HEK293 (cell line): ENCODE measurements at regions not wholly inside any gene's neighbourhood (a gene's known extent, or its start where the extent isn't known, plus 50 kb on each side); places are given as distances from the start of the nearest gene placed in this dataset.

Source experiments
- CTCF ChIA-PET: fragments of 350-600 bp; formaldehyde crosslinking; extraction: SDS; loops from one replicate; lab custom pipeline; 2021; ENCODE audit warnings: antibody characterized with exemption; lab: Yijun Ruan, JAX
- POLR2A ChIA-PET: fragments of 300-600 bp; formaldehyde crosslinking; extraction: SDS; loops from one replicate; lab custom pipeline; 2020; ENCODE audit warnings: antibody characterized with exemption, inconsistent platforms; lab: Yijun Ruan, JAX
- H3K27ac ChIP-seq: fragments of 200-500 bp; sonication (Bioruptor generic); 2 replicates; pipeline ENCODE4 v1.5.1; 2014; ENCODE audit warnings: low read depth, low read length, control low read depth, inconsistent platforms; ENCODE audit errors: extremely low read depth
- H3K36me3 ChIP-seq, 2 experiments: fragments of 200-500 bp in 1 of 2; sonication (Bioruptor generic) in 1 of 2; 1 replicate in 1 of 2; 2 replicates in 1 of 2; pipeline ENCODE4 v1.5.1; 2014 to 2017; ENCODE audit warnings: inconsistent platforms in 2 of 2, low read length in 2 of 2; ENCODE audit not compliant: control insufficient read depth in 2 of 2, insufficient read depth in 1 of 2
- H3K4me1 ChIP-seq: fragments of 200-500 bp; sonication (Bioruptor generic); 2 replicates; pipeline ENCODE4 v1.5.1; 2014; ENCODE audit warnings: mild to moderate bottlenecking, low read length, inconsistent platforms; ENCODE audit not compliant: control insufficient read depth, insufficient read depth
- H3K4me3 ChIP-seq: 2 replicates; pipeline ENCODE4 v1.5.1; 2011; ENCODE audit warnings: low read depth, mild to moderate bottlenecking, control low read depth, low read length, moderate library complexity
- H3K9me3 ChIP-seq: fragments of 200-500 bp; sonication (Bioruptor generic); 2 replicates; pipeline ENCODE4 v1.5.1; 2014; ENCODE audit warnings: low read depth, low read length, inconsistent platforms; ENCODE audit not compliant: control insufficient read depth, insufficient read depth
- MYNN ChIP-seq: fragments of 450-650 bp; formaldehyde crosslinking; IDR thresholded peaks from 2 replicates; pipeline ENCODE4 v1.5.1; 2016; ENCODE audit warnings: missing biosample characterization, missing genetic modification characterization, borderline replicate concordance
- PRDM2 ChIP-seq: fragments of 450-650 bp; formaldehyde crosslinking; IDR thresholded peaks from 2 replicates; pipeline ENCODE4 v1.5.1; 2016; ENCODE audit warnings: missing biosample characterization, missing genetic modification characterization, borderline replicate concordance
- SP3 ChIP-seq: fragments of 450-650 bp; formaldehyde crosslinking; IDR thresholded peaks from 2 replicates; pipeline ENCODE4 v1.5.1; 2016; ENCODE audit warnings: missing biosample characterization, missing genetic modification characterization
- ZNF311 ChIP-seq: fragments of 450-650 bp; formaldehyde crosslinking; IDR thresholded peaks from 2 replicates; pipeline ENCODE4 v1.5.1; 2017; ENCODE audit warnings: missing biosample characterization, missing genetic modification characterization, borderline replicate concordance
- ZNF660 ChIP-seq: fragments of 450-650 bp; IDR thresholded peaks from 2 replicates; pipeline ENCODE4 v1.5.1; 2018; ENCODE audit warnings: missing biosample characterization, mild to moderate bottlenecking, missing genetic modification characterization
- TF ChIP-seq, protein P1 (sequence below): fragments of 450-650 bp; formaldehyde crosslinking; IDR thresholded peaks from 2 replicates; pipeline ENCODE4 v1.5.1; 2016; ENCODE audit warnings: missing biosample characterization, missing genetic modification characterization, low read depth
- TF ChIP-seq, protein P2 (sequence below): fragments of 450-650 bp; formaldehyde crosslinking; IDR thresholded peaks from 2 replicates; pipeline ENCODE4 v1.5.1; 2016; ENCODE audit warnings: missing biosample characterization, missing genetic modification characterization
- TF ChIP-seq, protein P3 (sequence below): fragments of 450-650 bp; formaldehyde crosslinking; IDR thresholded peaks from 2 replicates; pipeline ENCODE4 v1.5.1; 2016; ENCODE audit warnings: missing biosample characterization, missing genetic modification characterization

GRCh38 chrX:8037593-8038348, 110.6 kb upstream of the PNPLA4 start:
- no peak overlapping the region for H3K27ac ChIP-seq
- ChIA-PET CTCF (no interaction called here), POLR2A (no interaction called here)
- H3K4me1 ChIP-seq = no peaks in the 10 kb centered on the region
- no peaks in the 10 kb centered on the region for H3K9me3 ChIP-seq
- TF ChIP-seq MYNN (tag by site-specific recombination) = no peak
- no peak overlapping the region for H3K4me3 ChIP-seq
- no peaks in the 10 kb centered on the region for H3K36me3 ChIP-seq

- Histone ChIP-seq H3K9me3 (no peaks in the 10 kb centered on the region), H3K4me1 (no peaks in the 10 kb centered on the region), H3K27ac (no peak overlapping the region), H3K36me3 (no peaks in the 10 kb centered on the region), H3K4me3 (no peak overlapping the region)
- ChIA-PET CTCF (no interaction called here), POLR2A (no interaction called here)
- TF ChIP-seq, protein P1, sequence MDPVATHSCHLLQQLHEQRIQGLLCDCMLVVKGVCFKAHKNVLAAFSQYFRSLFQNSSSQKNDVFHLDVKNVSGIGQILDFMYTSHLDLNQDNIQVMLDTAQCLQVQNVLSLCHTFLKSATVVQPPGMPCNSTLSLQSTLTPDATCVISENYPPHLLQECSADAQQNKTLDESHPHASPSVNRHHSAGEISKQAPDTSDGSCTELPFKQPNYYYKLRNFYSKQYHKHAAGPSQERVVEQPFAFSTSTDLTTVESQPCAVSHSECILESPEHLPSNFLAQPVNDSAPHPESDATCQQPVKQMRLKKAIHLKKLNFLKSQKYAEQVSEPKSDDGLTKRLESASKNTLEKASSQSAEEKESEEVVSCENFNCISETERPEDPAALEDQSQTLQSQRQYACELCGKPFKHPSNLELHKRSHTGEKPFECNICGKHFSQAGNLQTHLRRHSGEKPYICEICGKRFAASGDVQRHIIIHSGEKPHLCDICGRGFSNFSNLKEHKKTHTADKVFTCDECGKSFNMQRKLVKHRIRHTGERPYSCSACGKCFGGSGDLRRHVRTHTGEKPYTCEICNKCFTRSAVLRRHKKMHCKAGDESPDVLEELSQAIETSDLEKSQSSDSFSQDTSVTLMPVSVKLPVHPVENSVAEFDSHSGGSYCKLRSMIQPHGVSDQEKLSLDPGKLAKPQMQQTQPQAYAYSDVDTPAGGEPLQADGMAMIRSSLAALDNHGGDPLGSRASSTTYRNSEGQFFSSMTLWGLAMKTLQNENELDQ (tag by site-specific recombination) = no peak
- TF ChIP-seq SP3 (no peak), PRDM2 (tag by site-specific recombination) (no peak), ZNF311 (tag by site-specific recombination) (no peak), ZNF660 (tag by site-specific recombination) (no peak)
- TF ChIP-seq, protein P2, sequence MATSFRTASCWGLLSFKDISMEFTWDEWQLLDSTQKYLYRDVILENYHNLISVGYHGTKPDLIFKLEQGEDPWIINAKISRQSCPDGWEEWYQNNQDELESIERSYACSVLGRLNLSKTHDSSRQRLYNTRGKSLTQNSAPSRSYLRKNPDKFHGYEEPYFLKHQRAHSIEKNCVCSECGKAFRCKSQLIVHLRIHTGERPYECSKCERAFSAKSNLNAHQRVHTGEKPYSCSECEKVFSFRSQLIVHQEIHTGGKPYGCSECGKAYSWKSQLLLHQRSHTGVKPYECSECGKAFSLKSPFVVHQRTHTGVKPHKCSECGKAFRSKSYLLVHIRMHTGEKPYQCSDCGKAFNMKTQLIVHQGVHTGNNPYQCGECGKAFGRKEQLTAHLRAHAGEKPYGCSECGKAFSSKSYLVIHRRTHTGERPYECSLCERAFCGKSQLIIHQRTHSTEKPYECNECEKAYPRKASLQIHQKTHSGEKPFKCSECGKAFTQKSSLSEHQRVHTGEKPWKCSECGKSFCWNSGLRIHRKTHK (tag by site-specific recombination) = no peak
These were observed 109.7 kb upstream of the PNPLA4 start for GRCh38 chrX:8036914-8037313.

- Histone ChIP-seq H3K4me3 (no peak overlapping the region), H3K9me3 (no peaks in the 10 kb centered on the region), H3K4me1 (no peaks in the 10 kb centered on the region), H3K27ac (no peak overlapping the region), H3K36me3 (no peaks in the 10 kb centered on the region)
- CTCF ChIA-PET = no interaction called here
- TF ChIP-seq, protein P3, sequence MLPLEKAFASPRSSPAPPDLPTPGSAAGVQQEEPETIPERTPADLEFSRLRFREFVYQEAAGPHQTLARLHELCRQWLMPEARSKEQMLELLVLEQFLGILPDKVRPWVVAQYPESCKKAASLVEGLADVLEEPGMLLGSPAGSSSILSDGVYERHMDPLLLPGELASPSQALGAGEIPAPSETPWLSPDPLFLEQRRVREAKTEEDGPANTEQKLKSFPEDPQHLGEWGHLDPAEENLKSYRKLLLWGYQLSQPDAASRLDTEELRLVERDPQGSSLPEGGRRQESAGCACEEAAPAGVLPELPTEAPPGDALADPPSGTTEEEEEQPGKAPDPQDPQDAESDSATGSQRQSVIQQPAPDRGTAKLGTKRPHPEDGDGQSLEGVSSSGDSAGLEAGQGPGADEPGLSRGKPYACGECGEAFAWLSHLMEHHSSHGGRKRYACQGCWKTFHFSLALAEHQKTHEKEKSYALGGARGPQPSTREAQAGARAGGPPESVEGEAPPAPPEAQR (tag by site-specific recombination) = no peak
- POLR2A ChIA-PET = no interaction called here
These were observed 106.8 kb upstream of the PNPLA4 start for GRCh38 chrX:8034058-8034457.
